Thoracic aorta (tissue), 2 donors: ENCODE measurements at regions not wholly inside any gene's neighbourhood (a gene's known extent, or its start where the extent isn't known, plus 50 kb on each side); places are given as distances from the start of the nearest gene placed in this dataset.

Experiments
- ATAC-seq: fragments of 150-250 bp; one replicate; pipeline ENCODE4 v1.8.0; 2017; ENCODE audit warnings: low read depth; ENCODE audit not compliant: insufficient number of reproducible peaks, low FRiP score
- DNase-seq: peaks from one replicate; pipeline ENCODE4 v3.0.0-alpha.2; 2020; ENCODE audit warnings: low spot score
- H3K27ac ChIP-seq, 2 donors: fragments of 200-600 bp; sonication (generic); 1 replicate in 1 of 2; 2 replicates in 1 of 2; pipeline ENCODE4 v1.5.1; 2016; ENCODE audit warnings: mild to moderate bottlenecking in 2 of 2, moderate library complexity in 2 of 2
- H3K27me3 ChIP-seq: fragments of 200-600 bp; sonication (generic); replicated peaks from 2 replicates; pipeline ENCODE4 v1.6.0; 2016; ENCODE audit warnings: mild to moderate bottlenecking; ENCODE audit not compliant: insufficient read depth
- H3K36me3 ChIP-seq: fragments of 200-600 bp; sonication (generic); one replicate; pipeline ENCODE4 v1.5.1; 2016
- H3K4me1 ChIP-seq, 2 donors: fragments of 200-600 bp; sonication (generic); 1 replicate in 1 of 2; 2 replicates in 1 of 2; pipeline versions ENCODE4 v1.5.1 to v1.6.0; 2016; ENCODE audit warnings: low read depth in 2 of 2, mild to moderate bottlenecking in 1 of 2; ENCODE audit not compliant: control insufficient read depth in 1 of 2
- H3K4me3 ChIP-seq: fragments of 200-600 bp; sonication (generic); 2 replicates; pipeline ENCODE4 v1.5.1; 2016; ENCODE audit warnings: mild to moderate bottlenecking
- H3K9me3 ChIP-seq: fragments of 200-600 bp; sonication (generic); 2 replicates; pipeline ENCODE4 v1.5.1; 2016
- CTCF ChIP-seq: fragments of 200-600 bp; sonication (generic); IDR thresholded peaks from one replicate; pipeline ENCODE4 v1.5.1; 2019; ENCODE audit warnings: antibody characterized with exemption

GRCh38 chr2:120791243-120791961 lies 55.7 kb downstream of the GLI2 start:
- no peak for TF ChIP-seq CTCF
- Histone ChIP-seq H3K27me3 (no peaks in the 10 kb centered on the region), H3K9me3 (no peaks in the 10 kb centered on the region), H3K4me3 (no peak overlapping the region), H3K27ac (no peak overlapping the region), H3K36me3 (no peaks in the 10 kb centered on the region), H3K4me1 (no peaks in the 10 kb centered on the region)
- no peak for DNase-seq
- no peak for ATAC-seq

GRCh38 chr2:120791962-120792297 lies 56.3 kb downstream of the GLI2 start:
- Histone ChIP-seq H3K36me3 (no peaks in the 10 kb centered on the region), H3K9me3 (no peaks in the 10 kb centered on the region), H3K4me1 (no peaks in the 10 kb centered on the region), H3K27me3 (no peaks in the 10 kb centered on the region), H3K27ac (no peak overlapping the region), H3K4me3 (no peak overlapping the region)
- TF ChIP-seq CTCF: no peak
- ATAC-seq: no peak
- DNase-seq: no peak

GRCh38 chr2:120793682-120794403 lies 58.2 kb downstream of the GLI2 start:
- H3K4me1 ChIP-seq: peaks cover 5 to 14% of the 10 kb centered on the region in 2 donors
- H3K27me3 ChIP-seq: no peaks in the 10 kb centered on the region
- no peaks in the 10 kb centered on the region for H3K36me3 ChIP-seq
- DNase-seq (no peak), ATAC-seq (no peak)
- no peak for TF ChIP-seq CTCF
- H3K27ac ChIP-seq: no peak overlapping the region
- H3K9me3 ChIP-seq: no peaks in the 10 kb centered on the region
- no peak overlapping the region for H3K4me3 ChIP-seq

GRCh38 chr2:120794716-120795115 lies 59.0 kb downstream of the GLI2 start:
- Histone ChIP-seq H3K27me3 (no peaks in the 10 kb centered on the region), H3K36me3 (no peaks in the 10 kb centered on the region), H3K4me3 (no peak overlapping the region), H3K9me3 (no peaks in the 10 kb centered on the region), H3K4me1 (peaks cover 5 to 15% of the 10 kb centered on the region in 2 donors), H3K27ac (no peak overlapping the region)
- DNase-seq (no peak), ATAC-seq (no peak)
- no peak for TF ChIP-seq CTCF

- Histone ChIP-seq H3K27ac (no peak overlapping the region), H3K4me1 (peaks cover 5 to 15% of the 10 kb centered on the region in 2 donors), H3K27me3 (no peaks in the 10 kb centered on the region), H3K36me3 (no peaks in the 10 kb centered on the region), H3K4me3 (no peak overlapping the region), H3K9me3 (no peaks in the 10 kb centered on the region)
- no peak for ATAC-seq
- TF ChIP-seq CTCF: no peak
- DNase-seq: no peak
Measured at GRCh38 chr2:120796094-120796493, 60.4 kb downstream of the GLI2 start.
